ENCODE measurements at regions not wholly inside any gene's neighbourhood (a gene's known extent, or its start where the extent isn't known, plus 50 kb on each side); places are given as distances from the start of the nearest gene placed in this dataset.

DNA sequence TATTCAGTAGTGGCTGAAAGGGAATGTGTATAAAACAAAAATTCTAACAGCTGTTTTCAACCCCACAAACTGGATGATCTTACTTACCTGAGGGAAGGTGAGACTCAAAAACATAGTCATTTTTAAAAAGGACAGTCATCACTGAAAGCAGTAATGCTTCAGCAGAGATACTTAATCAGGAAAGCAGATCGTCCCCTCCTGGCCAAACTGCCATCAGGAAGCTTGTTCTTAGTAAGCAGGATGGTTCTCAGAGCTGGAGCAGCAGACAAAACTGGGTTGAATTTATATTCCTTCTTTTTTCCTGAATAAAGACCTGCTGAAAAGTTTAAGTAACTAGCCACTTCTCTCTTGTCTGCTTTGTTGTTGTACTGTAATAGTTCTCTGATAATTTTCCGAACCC is 1156.5 kb downstream of the OLFM4 start:
- TF ChIP-seq, protein P1, sequence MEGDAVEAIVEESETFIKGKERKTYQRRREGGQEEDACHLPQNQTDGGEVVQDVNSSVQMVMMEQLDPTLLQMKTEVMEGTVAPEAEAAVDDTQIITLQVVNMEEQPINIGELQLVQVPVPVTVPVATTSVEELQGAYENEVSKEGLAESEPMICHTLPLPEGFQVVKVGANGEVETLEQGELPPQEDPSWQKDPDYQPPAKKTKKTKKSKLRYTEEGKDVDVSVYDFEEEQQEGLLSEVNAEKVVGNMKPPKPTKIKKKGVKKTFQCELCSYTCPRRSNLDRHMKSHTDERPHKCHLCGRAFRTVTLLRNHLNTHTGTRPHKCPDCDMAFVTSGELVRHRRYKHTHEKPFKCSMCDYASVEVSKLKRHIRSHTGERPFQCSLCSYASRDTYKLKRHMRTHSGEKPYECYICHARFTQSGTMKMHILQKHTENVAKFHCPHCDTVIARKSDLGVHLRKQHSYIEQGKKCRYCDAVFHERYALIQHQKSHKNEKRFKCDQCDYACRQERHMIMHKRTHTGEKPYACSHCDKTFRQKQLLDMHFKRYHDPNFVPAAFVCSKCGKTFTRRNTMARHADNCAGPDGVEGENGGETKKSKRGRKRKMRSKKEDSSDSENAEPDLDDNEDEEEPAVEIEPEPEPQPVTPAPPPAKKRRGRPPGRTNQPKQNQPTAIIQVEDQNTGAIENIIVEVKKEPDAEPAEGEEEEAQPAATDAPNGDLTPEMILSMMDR (IDR thresholded peaks at IDR 0.05; ENCODE audit: insufficient read depth, low read length, poor library complexity, severe bottlenecking): no peak
- H3K36me3 ChIP-seq (ENCODE audit: control insufficient read depth, insufficient read depth, low read length): no peaks in the 10 kb centered on the region
- H3K27me3 ChIP-seq (replicated peaks; ENCODE audit: control insufficient read depth, insufficient read depth, low read length): no peaks in the 10 kb centered on the region
- DNase-seq (ENCODE audit: extremely low read depth, insufficient read length): no peak
- no peak overlapping the region for H3K4me3 ChIP-seq (replicated peaks; ENCODE audit: low read depth, low read length)

DNA sequence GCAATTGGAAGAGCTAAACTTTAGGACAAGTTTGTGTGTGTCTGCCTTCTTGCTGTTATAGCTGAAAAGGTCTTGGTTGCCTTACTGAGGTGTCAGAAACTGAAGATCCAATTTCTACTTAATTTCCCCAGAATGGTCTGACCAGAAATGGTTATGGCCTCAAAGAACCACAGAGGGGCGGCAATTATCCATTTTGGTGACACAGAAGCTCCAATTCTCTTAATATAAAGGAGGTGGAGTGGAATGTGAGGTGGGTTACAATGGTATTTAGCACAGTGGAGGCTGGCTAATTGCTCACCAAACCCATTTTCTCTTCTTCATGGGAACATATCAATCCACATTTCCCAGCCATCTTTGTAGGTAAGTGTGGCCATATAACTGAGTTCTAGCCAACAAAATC is 1157.2 kb downstream of the OLFM4 start:
- TF ChIP-seq, protein P1 (IDR thresholded peaks at IDR 0.05; ENCODE audit: insufficient read depth, low read length, poor library complexity, severe bottlenecking): no peak
- Histone ChIP-seq H3K4me3 (replicated peaks; ENCODE audit: low read depth, low read length) (no peak overlapping the region), H3K27me3 (replicated peaks; ENCODE audit: control insufficient read depth, insufficient read depth, low read length) (no peaks in the 10 kb centered on the region), H3K36me3 (ENCODE audit: control insufficient read depth, insufficient read depth, low read length) (no peaks in the 10 kb centered on the region)
- DNase-seq (ENCODE audit: extremely low read depth, insufficient read length): no peak

DNA sequence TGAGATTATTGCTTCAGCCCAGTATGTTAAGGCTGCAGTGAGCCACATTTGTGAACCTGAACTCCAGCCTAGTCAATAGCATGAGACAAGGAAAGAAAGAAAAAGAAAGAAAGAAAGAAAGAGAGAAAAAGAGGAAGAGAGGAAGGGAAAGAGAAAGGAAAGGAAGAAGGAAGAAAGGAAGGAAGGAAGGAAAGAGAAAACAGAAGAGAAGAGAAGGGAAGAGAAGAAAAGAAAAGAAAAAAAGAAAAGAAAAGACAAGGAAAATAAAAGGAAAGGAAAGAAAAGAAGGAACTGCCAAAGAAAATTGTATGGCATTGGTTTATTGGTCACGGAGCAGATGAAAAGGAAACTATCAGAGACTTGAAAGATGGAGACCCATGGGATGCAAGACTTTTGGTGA is 1158.8 kb downstream of the OLFM4 start:
- TF ChIP-seq, protein P1 (IDR thresholded peaks at IDR 0.05; ENCODE audit: insufficient read depth, low read length, poor library complexity, severe bottlenecking): no peak
- no peaks in the 10 kb centered on the region for H3K27me3 ChIP-seq (replicated peaks; ENCODE audit: control insufficient read depth, insufficient read depth, low read length)
- H3K4me3 ChIP-seq (replicated peaks; ENCODE audit: low read depth, low read length): no peak overlapping the region
- no peaks in the 10 kb centered on the region for H3K36me3 ChIP-seq (ENCODE audit: control insufficient read depth, insufficient read depth, low read length)
- DNase-seq (ENCODE audit: extremely low read depth, insufficient read length): no peak

DNA sequence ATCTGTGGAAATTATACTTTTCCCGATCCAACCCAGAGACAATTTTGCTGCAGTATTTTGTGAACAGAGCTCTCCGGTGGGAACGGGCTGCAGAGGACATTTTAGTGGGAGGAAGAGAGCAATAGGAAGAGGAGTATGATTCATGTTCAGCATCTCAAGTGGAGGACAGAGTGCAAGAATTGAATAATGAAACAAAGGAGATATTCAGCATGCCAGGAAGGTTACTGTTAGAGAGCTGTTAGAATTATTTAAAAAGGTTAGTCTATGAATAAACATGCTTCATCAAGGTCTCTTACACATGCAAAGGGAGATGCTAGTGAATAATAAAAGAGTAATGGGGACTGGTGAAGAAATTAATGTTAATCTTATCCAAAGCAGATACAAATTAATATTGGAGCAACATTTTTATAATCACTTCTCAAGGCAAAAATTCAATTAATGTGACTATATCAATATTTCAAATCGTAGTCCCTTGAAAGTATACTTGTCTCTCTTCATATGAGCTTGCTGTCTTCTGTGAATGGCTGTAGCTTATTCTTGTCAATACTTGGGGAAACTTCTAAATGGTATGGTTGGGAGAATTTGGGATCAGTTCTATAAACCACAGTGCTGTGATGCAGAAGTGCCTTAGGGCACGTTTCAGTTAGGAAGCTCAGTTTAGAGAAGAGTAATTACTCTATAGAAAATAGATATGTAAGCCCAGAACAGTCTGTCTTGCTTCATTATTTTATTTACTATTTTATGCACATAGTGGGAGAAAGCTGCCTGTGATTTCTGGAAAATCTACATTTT is 1165.8 kb downstream of the OLFM4 start:
- no peaks in the 10 kb centered on the region for H3K27me3 ChIP-seq (replicated peaks; ENCODE audit: control insufficient read depth, insufficient read depth, low read length)
- TF ChIP-seq, protein P1 (IDR thresholded peaks at IDR 0.05; ENCODE audit: insufficient read depth, low read length, poor library complexity, severe bottlenecking): no peak
- H3K36me3 ChIP-seq (ENCODE audit: control insufficient read depth, insufficient read depth, low read length): no peaks in the 10 kb centered on the region
- DNase-seq (ENCODE audit: extremely low read depth, insufficient read length): no peak
- no peak overlapping the region for H3K4me3 ChIP-seq (replicated peaks; ENCODE audit: low read depth, low read length)

DNA sequence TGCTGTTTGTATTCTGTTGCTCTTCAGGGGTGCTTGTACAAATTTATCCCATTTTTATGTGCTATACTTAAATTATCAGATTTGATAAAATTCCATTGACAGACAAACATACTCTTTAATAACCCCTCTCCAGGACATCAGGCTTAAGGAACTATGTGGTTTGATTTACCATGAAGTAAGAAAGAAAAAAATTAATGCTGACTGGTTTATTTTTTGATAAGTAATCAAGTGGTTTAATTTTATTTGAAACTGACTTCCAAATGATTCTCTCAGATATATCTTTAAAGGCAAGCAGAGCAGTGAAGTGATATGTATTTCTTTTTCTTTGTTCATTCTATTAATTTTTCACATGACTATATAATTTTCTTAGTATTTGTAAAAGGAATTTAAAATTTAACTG is 1168.1 kb downstream of the OLFM4 start:
- Histone ChIP-seq H3K4me3 (replicated peaks; ENCODE audit: low read depth, low read length) (no peak overlapping the region), H3K36me3 (ENCODE audit: control insufficient read depth, insufficient read depth, low read length) (no peaks in the 10 kb centered on the region), H3K27me3 (replicated peaks; ENCODE audit: control insufficient read depth, insufficient read depth, low read length) (no peaks in the 10 kb centered on the region)
- DNase-seq (ENCODE audit: extremely low read depth, insufficient read length): no peak
- TF ChIP-seq, protein P1 (IDR thresholded peaks at IDR 0.05; ENCODE audit: insufficient read depth, low read length, poor library complexity, severe bottlenecking): no peak

Data from GM06990 (cell line).